Keratinocyte (primary cell): ENCODE measurements at regions not wholly inside any gene's neighbourhood (a gene's known extent, or its start where the extent isn't known, plus 50 kb on each side); places are given as distances from the start of the nearest gene placed in this dataset.

Experiments used
- DNase-seq: peaks from one replicate; pipeline ENCODE4 v3.0.0-alpha.2; 2011; ENCODE audit warnings: low read depth, missing footprints, low spot score
- FAIRE-seq: peaks from 2 replicates; lab custom pipeline; 2011; peaks lifted over from hg19 to GRCh38; lab: Jason Lieb, UNC
- H2AFZ ChIP-seq: 2 replicates; pipeline ENCODE4 v1.6.0; 2012; ENCODE audit warnings: low read length, control low read depth, inconsistent platforms; ENCODE audit not compliant: control insufficient read depth
- H3K27ac ChIP-seq: 2 replicates; pipeline ENCODE4 v1.5.1; 2011; ENCODE audit warnings: low read length; ENCODE audit not compliant: control insufficient read depth, insufficient read depth
- H3K27me3 ChIP-seq: 3 replicates; pipeline ENCODE4 v1.6.0; 2011; ENCODE audit warnings: low read length; ENCODE audit not compliant: control insufficient read depth, insufficient read depth; ENCODE audit errors: extremely low read depth
- H3K36me3 ChIP-seq, 2 experiments: 2 replicates in 1 of 2; 3 replicates in 1 of 2; pipeline ENCODE4 v1.5.1; 2011; ENCODE audit warnings: low read length in 2 of 2, mild to moderate bottlenecking in 1 of 2; ENCODE audit not compliant: control insufficient read depth in 2 of 2, insufficient read depth in 2 of 2; ENCODE audit errors: extremely low read depth in 1 of 2
- H3K4me1 ChIP-seq: 3 replicates; pipeline ENCODE4 v1.5.1; 2011; ENCODE audit warnings: low read length; ENCODE audit not compliant: control insufficient read depth, insufficient read depth; ENCODE audit errors: extremely low read depth
- H3K4me2 ChIP-seq: 3 replicates; pipeline ENCODE4 v1.6.0; 2011; ENCODE audit warnings: low read depth, low read length; ENCODE audit not compliant: control insufficient read depth, insufficient read depth; ENCODE audit errors: extremely low read depth
- H3K4me3 ChIP-seq, 3 experiments: fragments of 200-600 bp in 1 of 3; sonication (generic) in 1 of 3; 2 replicates in 2 of 3; 3 replicates in 1 of 3; pipeline ENCODE4 v1.5.1; 2011 to 2016; ENCODE audit warnings: low read length in 3 of 3, mild to moderate bottlenecking in 3 of 3, control low read depth in 2 of 3, inconsistent platforms in 1 of 3, low read depth in 1 of 3, mixed read lengths in 1 of 3, mixed run types in 1 of 3, moderate library complexity in 1 of 3; ENCODE audit not compliant: control insufficient read depth in 2 of 3, insufficient read depth in 2 of 3; ENCODE audit errors: extremely low read depth in 1 of 3
- H3K79me2 ChIP-seq: 2 replicates; pipeline ENCODE4 v1.6.0; 2012; ENCODE audit warnings: low read length; ENCODE audit not compliant: control insufficient read depth, insufficient read depth
- H3K9ac ChIP-seq: 3 replicates; pipeline ENCODE4 v1.6.0; 2011; ENCODE audit warnings: low read length; ENCODE audit not compliant: control insufficient read depth, insufficient read depth; ENCODE audit errors: extremely low read depth
- H3K9me1 ChIP-seq: 3 replicates; pipeline ENCODE4 v1.6.0; 2011; ENCODE audit warnings: low read length; ENCODE audit not compliant: control insufficient read depth, insufficient read depth; ENCODE audit errors: extremely low read depth
- H3K9me3 ChIP-seq: 2 replicates; pipeline ENCODE4 v1.5.1; 2012; ENCODE audit warnings: low read depth, low read length; ENCODE audit not compliant: control insufficient read depth
- H4K20me1 ChIP-seq: 3 replicates; pipeline ENCODE4 v1.6.0; 2011; ENCODE audit warnings: low read length; ENCODE audit not compliant: control insufficient read depth, insufficient read depth; ENCODE audit errors: extremely low read depth
- EZH2 ChIP-seq: IDR thresholded peaks from one replicate; pipeline ENCODE4 v1.6.1; 2012; ENCODE audit warnings: inconsistent platforms, mild to moderate bottlenecking, low read length, moderate library complexity
- dilution Hi-C: fragments of 300-500 bp; cut with MboI; formaldehyde crosslinking; loops from one replicate; pipeline ENCODE4 v1.7.0; 2020; ENCODE audit warnings: low sequenced_read_pairs; ENCODE audit not compliant: extremely low pct_ligation_motif_present
- TF ChIP-seq, protein P1 (sequence below), 3 experiments: IDR thresholded peaks in 1 of 3; conservative IDR thresholded peaks in 1 of 3; optimal IDR thresholded peaks in 1 of 3; 2 replicates in 2 of 3; 3 replicates in 1 of 3; pipeline versions ENCODE3 to v1.5.1; 2011; ENCODE audit warnings: low read length in 3 of 3, mild to moderate bottlenecking in 3 of 3, moderate library complexity in 2 of 3, control low read depth in 1 of 3, inconsistent platforms in 1 of 3; ENCODE audit not compliant: insufficient read depth in 2 of 3; ENCODE audit errors: extremely low read depth in 1 of 3

- no peaks in the 10 kb centered on the region for H3K36me3 ChIP-seq
- H3K9me1 ChIP-seq, result no peaks in the 10 kb centered on the region
- H3K9ac ChIP-seq, result no peak overlapping the region
- no peaks in the 10 kb centered on the region for H3K9me3 ChIP-seq
- dilution Hi-C loops, result no loop called here
- FAIRE-seq (no peak), DNase-seq (no peak)
- no peaks in the 10 kb centered on the region for H3K27me3 ChIP-seq
- no peak overlapping the region for H3K4me3 ChIP-seq
- H3K79me2 ChIP-seq, result no peaks in the 10 kb centered on the region
- H3K27ac ChIP-seq, result no peak overlapping the region
- H2AFZ ChIP-seq, result no peak overlapping the region
- H3K4me1 ChIP-seq, result peaks cover 11% of the 10 kb centered on the region
- no peaks in the 10 kb centered on the region for H4K20me1 ChIP-seq
- H3K4me2 ChIP-seq, result no peak overlapping the region
- no peak for TF ChIP-seq EZH2
- TF ChIP-seq, protein P1, sequence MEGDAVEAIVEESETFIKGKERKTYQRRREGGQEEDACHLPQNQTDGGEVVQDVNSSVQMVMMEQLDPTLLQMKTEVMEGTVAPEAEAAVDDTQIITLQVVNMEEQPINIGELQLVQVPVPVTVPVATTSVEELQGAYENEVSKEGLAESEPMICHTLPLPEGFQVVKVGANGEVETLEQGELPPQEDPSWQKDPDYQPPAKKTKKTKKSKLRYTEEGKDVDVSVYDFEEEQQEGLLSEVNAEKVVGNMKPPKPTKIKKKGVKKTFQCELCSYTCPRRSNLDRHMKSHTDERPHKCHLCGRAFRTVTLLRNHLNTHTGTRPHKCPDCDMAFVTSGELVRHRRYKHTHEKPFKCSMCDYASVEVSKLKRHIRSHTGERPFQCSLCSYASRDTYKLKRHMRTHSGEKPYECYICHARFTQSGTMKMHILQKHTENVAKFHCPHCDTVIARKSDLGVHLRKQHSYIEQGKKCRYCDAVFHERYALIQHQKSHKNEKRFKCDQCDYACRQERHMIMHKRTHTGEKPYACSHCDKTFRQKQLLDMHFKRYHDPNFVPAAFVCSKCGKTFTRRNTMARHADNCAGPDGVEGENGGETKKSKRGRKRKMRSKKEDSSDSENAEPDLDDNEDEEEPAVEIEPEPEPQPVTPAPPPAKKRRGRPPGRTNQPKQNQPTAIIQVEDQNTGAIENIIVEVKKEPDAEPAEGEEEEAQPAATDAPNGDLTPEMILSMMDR (optimal IDR thresholded peaks at IDR 0.05 in 1 of 3, IDR thresholded peaks at IDR 0.05 in 1 of 3, conservative IDR thresholded peaks at IDR 0.05 in 1 of 3; ENCODE audit: extremely low read depth in 1 of 3, insufficient read depth in 2 of 3, low read length in 3 of 3), result no peak
These were observed 335.6 kb downstream of the ZSWIM6 start for GRCh38 chr5:61667525-61668218.

DNA sequence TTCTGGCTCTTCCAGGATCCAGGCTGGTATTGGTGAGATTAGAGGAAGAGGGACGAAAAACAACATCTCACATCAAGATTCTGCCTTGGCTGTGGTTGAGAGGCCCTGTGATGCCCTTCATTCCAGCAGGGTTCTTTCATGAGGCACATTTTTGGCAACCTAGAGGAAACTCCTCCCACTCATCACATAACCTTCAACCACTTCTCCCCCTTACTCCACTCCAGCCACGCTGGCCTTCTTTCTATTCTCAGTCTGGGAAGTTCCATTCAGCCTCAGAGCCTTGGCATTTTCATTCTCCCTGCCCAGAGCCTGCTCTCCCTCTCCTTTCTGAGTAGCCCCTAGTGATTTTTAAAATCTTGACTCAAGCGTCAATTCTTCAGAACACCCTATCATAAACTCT, 337.5 kb downstream of the ZSWIM6 start:
- DNase-seq (no peak), FAIRE-seq (no peak)
- Histone ChIP-seq H3K79me2 (no peaks in the 10 kb centered on the region), H4K20me1 (no peaks in the 10 kb centered on the region), H3K4me3 (no peak overlapping the region), H2AFZ (no peak overlapping the region), H3K27ac (no peak overlapping the region), H3K9ac (no peak overlapping the region), H3K4me1 (peaks cover 21% of the 10 kb centered on the region), H3K9me1 (no peaks in the 10 kb centered on the region), H3K4me2 (no peak overlapping the region), H3K27me3 (no peaks in the 10 kb centered on the region), H3K36me3 (no peaks in the 10 kb centered on the region), H3K9me3 (no peaks in the 10 kb centered on the region)
- TF ChIP-seq EZH2, result no peak
- TF ChIP-seq, protein P1 (optimal IDR thresholded peaks at IDR 0.05 in 1 of 3, IDR thresholded peaks at IDR 0.05 in 1 of 3, conservative IDR thresholded peaks at IDR 0.05 in 1 of 3; ENCODE audit: extremely low read depth in 1 of 3, insufficient read depth in 2 of 3, low read length in 3 of 3), result no peak
- dilution Hi-C loops, result no loop called here
